ENCODE measurements at regions not wholly inside any gene's neighbourhood (a gene's known extent, or its start where the extent isn't known, plus 50 kb on each side); places are given as distances from the start of the nearest gene placed in this dataset.

DNA sequence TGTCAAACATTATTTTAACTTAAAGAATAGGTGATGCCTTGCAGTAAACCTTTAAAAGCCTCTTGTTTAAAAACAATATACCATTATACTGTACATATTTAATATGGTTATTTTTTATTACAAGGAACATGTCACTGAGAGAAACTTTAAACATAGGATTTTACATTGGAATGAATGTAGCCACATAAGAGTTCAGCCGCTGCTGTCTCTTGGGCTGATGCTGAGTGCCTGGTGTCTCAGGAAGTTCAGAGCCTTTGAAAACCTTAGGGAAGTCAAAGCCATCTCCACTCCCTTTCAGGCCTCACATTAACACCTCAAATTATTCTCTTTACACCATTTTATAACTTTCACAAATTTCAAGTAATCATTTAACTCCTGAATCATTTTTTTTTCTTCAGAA, 93.5 kb upstream of the DKK2 start:
- ChIA-PET POLR2A (no interaction called here), CTCF (no interaction called here)
- H3K4me1 Mint-ChIP-seq: no peaks in the 10 kb centered on the region
- DNase-seq: no peak
- no peak overlapping the region for H3K4me3 Mint-ChIP-seq
- no peaks in the 10 kb centered on the region for H3K9me3 Mint-ChIP-seq
- no peak overlapping the region for H3K27ac Mint-ChIP-seq
- no peaks in the 10 kb centered on the region for H3K36me3 Mint-ChIP-seq (ENCODE audit: low read depth)
- H3K27me3 Mint-ChIP-seq: no peaks in the 10 kb centered on the region

DNA sequence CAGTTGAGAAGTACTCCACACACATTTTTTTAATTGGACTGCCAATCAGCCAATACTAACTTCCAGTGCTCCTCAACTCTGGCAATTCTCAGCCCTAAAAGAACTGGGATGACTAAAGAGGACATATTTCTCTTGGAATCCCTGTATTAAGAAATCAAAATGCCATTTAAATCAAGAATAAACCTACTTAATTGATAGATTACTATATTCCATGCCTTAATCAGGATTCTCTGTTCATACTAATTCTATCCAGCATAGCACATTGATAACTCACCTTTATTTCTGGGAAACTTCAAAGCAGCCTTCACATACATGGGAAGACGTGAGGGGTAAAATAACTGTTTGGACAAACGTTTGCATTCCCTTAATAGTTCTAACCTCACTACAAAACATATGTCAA, 93.0 kb upstream of the DKK2 start:
- no peaks in the 10 kb centered on the region for H3K27me3 Mint-ChIP-seq
- H3K9me3 Mint-ChIP-seq: no peaks in the 10 kb centered on the region
- no peaks in the 10 kb centered on the region for H3K36me3 Mint-ChIP-seq (ENCODE audit: low read depth)
- H3K4me1 Mint-ChIP-seq: no peaks in the 10 kb centered on the region
- no peak overlapping the region for H3K4me3 Mint-ChIP-seq
- ChIA-PET CTCF (no interaction called here), POLR2A (no interaction called here)
- no peak for DNase-seq
- no peak overlapping the region for H3K27ac Mint-ChIP-seq

DNA sequence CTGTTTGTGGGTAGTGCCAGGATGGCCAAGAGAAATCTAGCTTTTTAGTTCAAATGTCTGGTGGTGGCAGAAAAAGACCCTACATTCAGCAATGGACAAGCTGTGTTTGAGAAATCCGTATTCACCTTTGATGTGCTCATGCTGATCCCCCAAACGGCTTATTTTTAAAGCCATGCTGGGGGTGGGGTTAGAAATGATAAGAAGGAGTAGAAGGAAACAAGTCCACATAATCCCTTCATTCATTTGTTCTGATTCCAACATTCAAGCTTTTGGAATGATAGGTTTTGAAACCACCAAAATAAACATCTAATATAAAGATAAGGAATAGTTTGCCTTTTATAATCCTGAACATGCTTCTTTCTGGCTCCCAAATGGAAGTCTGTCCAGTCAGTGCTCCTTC, 92.0 kb upstream of the DKK2 start:
- POLR2A ChIA-PET: no interaction called here
- Mint-ChIP-seq H3K27me3 (no peaks in the 10 kb centered on the region), H3K9me3 (no peaks in the 10 kb centered on the region), H3K27ac (no peak overlapping the region), H3K36me3 (ENCODE audit: low read depth) (no peaks in the 10 kb centered on the region), H3K4me3 (no peak overlapping the region), H3K4me1 (no peaks in the 10 kb centered on the region)
- CTCF ChIA-PET: no interaction called here
- DNase-seq: no peak

DNA sequence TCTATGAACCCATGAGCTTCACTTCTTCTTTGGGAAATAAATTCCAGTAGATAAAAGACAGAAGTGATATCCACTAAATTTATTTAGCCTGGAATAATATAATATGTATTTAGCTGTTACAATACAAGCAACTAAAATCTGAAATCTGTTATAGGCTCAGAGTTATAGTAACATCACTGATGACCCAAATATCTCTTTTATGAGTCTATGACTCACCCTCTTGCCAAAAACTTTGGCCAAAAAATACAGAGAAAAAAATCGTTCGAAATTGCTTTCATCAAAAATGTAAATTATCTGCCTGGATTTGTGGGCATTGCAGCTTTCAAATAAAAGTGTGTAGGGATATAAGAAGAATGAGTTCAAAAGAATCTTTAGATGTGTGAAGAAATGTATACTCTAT, 89.4 kb upstream of the DKK2 start:
- Mint-ChIP-seq H3K27me3 (no peaks in the 10 kb centered on the region), H3K27ac (no peak overlapping the region), H3K4me1 (no peaks in the 10 kb centered on the region), H3K36me3 (ENCODE audit: low read depth) (no peaks in the 10 kb centered on the region), H3K4me3 (no peak overlapping the region), H3K9me3 (no peaks in the 10 kb centered on the region)
- no peak for DNase-seq
- ChIA-PET CTCF (no interaction called here), POLR2A (no interaction called here)

DNA sequence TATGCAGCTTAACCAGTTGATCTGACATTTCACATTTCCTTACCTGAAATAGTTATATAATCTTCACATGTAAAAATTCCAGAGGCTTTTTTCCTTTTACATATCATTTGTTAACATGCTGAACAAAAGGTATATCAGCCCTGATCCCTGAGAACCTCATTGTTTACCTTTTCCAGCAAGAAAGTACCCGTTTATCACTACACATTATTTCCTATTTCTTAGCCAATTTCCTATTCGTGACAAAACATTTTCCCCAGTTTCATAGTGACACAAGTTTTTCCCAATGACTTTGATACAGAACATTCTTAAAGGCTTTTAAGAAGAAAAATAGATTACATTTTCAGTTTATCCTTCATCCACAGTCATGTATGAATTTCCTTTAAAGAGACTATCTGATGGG, 86.6 kb upstream of the DKK2 start:
- CTCF ChIA-PET: no interaction called here

GRCh38 chr4:107120661-107121060, 84.5 kb upstream of the DKK2 start:
- H3K27ac Mint-ChIP-seq: no peak overlapping the region
- H3K9me3 Mint-ChIP-seq: no peaks in the 10 kb centered on the region
- no peak overlapping the region for H3K4me3 Mint-ChIP-seq
- POLR2A ChIA-PET: no interaction called here
- H3K4me1 Mint-ChIP-seq: no peaks in the 10 kb centered on the region
- H3K36me3 Mint-ChIP-seq (ENCODE audit: low read depth): no peaks in the 10 kb centered on the region
- CTCF ChIA-PET: interaction anchor here (0.7 kb wide), 1 partner anchor 395 kb away, joined by 3 read pairs; no protein-coding TSS in a partner anchor
- no peaks in the 10 kb centered on the region for H3K27me3 Mint-ChIP-seq
- no peak for DNase-seq

More for the DNA sequence above, 86.6 kb upstream of the DKK2 start:
- Mint-ChIP-seq H3K4me1 (no peaks in the 10 kb centered on the region), H3K27me3 (no peaks in the 10 kb centered on the region), H3K36me3 (ENCODE audit: low read depth) (no peaks in the 10 kb centered on the region), H3K27ac (no peak overlapping the region), H3K4me3 (no peak overlapping the region), H3K9me3 (no peaks in the 10 kb centered on the region)
- no peak for DNase-seq
- POLR2A ChIA-PET: no interaction called here

GRCh38 chr4:107117726-107118125, 81.6 kb upstream of the DKK2 start:
- CTCF ChIA-PET: no interaction called here
- DNase-seq: no peak
- no peak overlapping the region for H3K4me3 Mint-ChIP-seq
- no peaks in the 10 kb centered on the region for H3K9me3 Mint-ChIP-seq
- no peaks in the 10 kb centered on the region for H3K27me3 Mint-ChIP-seq
- no peak overlapping the region for H3K27ac Mint-ChIP-seq
- no peaks in the 10 kb centered on the region for H3K36me3 Mint-ChIP-seq (ENCODE audit: low read depth)
- no peaks in the 10 kb centered on the region for H3K4me1 Mint-ChIP-seq
- POLR2A ChIA-PET: no interaction called here

DNA sequence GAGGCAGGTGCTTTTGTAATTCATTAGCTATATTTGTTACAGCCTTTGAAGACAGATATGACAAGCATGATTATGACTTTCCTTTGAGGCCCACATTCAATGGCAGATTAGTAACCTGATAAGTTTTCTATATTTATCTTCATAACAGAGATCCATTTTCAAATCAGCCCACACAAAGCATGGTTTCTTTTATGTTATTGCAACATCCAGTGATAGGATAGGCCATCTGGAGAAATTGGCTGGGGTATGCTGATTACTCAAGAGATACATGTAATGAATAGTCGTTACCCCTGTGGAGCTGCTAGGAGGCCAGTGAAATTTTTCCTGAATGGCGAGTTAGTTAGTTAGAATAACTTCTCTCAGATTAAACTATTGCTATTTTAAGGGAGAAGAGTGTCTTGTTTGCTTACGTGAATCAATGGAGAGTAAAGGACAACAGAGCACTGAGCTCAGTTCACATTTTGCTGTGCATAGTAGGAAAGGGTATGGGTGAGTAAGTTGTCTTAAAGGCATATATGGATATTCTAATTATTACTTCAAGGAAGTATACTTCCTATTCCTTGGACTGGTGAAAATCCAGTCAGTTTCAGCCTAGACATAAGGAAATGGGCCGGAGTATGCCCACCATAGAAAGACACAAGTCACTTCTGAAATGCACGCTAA, 79.2 kb upstream of the DKK2 start:
- Mint-ChIP-seq H3K4me1 (no peaks in the 10 kb centered on the region), H3K36me3 (ENCODE audit: low read depth) (no peaks in the 10 kb centered on the region)
- CTCF ChIA-PET: no interaction called here

GRCh38 chr4:107114059-107114458, 77.9 kb upstream of the DKK2 start:
- Mint-ChIP-seq H3K9me3 (peaks cover 3% of the 10 kb centered on the region), H3K4me3 (no peak overlapping the region), H3K36me3 (ENCODE audit: low read depth) (no peaks in the 10 kb centered on the region), H3K27ac (no peak overlapping the region), H3K27me3 (no peaks in the 10 kb centered on the region), H3K4me1 (no peaks in the 10 kb centered on the region)
- ChIA-PET POLR2A (no interaction called here), CTCF (no interaction called here)
- no peak for DNase-seq

More for the DNA sequence above, 79.2 kb upstream of the DKK2 start:
- H3K27me3 Mint-ChIP-seq: no peaks in the 10 kb centered on the region
- POLR2A ChIA-PET: no interaction called here
- H3K9me3 Mint-ChIP-seq: peaks cover 3% of the 10 kb centered on the region
- H3K27ac Mint-ChIP-seq: no peak overlapping the region
- H3K4me3 Mint-ChIP-seq: no peak overlapping the region
- DNase-seq: no peak

DNA sequence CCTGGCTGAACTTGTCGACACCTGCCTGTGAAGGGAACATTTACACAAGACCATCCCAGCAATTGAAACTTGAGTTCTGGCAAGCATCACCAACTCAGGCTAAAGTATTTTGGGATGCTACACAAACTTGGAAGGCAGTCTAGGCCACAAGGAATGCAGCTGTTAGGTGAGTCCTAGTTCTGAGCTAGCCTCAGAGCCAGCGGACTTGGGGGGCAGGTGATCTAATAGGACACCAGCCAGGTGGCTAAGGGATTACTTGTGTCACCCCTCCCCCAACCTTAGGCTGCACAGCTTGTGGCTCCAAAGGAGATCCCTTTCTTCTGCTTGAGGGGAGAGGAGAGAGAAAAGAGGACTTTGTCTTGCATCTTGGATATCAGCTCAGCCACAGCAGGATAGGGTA, 62.3 kb upstream of the DKK2 start:
- Mint-ChIP-seq H3K4me1 (no peaks in the 10 kb centered on the region), H3K9me3 (no peaks in the 10 kb centered on the region), H3K27me3 (no peaks in the 10 kb centered on the region), H3K36me3 (ENCODE audit: low read depth) (no peaks in the 10 kb centered on the region), H3K4me3 (no peak overlapping the region), H3K27ac (no peak overlapping the region)
- ChIA-PET POLR2A (no interaction called here), CTCF (no interaction called here)
- DNase-seq: no peak

DNA sequence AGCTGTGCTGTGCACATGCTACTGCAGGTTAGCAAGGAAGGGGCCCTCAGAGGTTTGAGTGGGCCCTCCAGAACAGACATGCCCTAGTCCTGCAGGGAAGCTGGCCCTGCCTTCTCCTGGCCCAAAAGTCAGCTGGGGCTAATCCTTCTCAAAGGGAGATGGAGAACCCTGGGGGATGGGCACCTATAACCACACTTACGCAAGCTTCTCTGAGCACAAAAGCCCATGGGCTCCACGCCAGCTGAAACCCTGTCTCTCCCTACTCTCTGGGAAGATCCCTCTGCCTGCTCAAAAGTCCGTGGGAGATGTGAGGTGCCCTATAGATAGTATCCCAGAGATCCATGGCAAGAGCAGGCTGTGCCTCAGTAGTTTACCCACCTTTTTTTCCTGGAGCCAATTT, 58.9 kb upstream of the DKK2 start:
- DNase-seq: no peak
- Mint-ChIP-seq H3K9me3 (no peaks in the 10 kb centered on the region), H3K4me3 (no peak overlapping the region), H3K27me3 (no peaks in the 10 kb centered on the region), H3K4me1 (no peaks in the 10 kb centered on the region), H3K36me3 (ENCODE audit: low read depth) (no peaks in the 10 kb centered on the region), H3K27ac (no peak overlapping the region)
- POLR2A ChIA-PET: no interaction called here
- CTCF ChIA-PET: no interaction called here

DNA sequence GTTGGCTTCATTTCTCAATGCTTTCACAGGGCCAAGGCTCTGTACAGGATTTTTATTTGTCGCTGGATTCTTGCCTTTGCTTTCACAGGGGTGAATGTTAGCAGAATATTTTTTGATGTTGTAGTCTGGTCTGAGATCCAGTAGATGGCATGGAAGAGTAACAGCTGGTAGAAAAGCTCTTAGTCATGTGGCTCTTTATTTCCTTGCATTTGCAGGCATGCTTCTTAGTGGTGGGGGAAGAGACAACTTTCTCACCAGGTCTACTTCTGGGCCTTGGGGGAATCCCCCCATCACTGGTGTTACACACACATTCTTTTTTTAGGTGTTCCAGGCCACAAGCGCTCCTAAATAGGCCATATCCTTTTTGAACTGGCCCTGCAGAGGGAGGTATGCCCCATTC, 58.2 kb upstream of the DKK2 start:
- Mint-ChIP-seq H3K27ac (no peak overlapping the region), H3K9me3 (no peaks in the 10 kb centered on the region), H3K27me3 (no peaks in the 10 kb centered on the region), H3K4me1 (no peaks in the 10 kb centered on the region), H3K4me3 (no peak overlapping the region), H3K36me3 (ENCODE audit: low read depth) (no peaks in the 10 kb centered on the region)
- ChIA-PET POLR2A (no interaction called here), CTCF (no interaction called here)
- DNase-seq: no peak

Measured in activated CD4-positive, alpha-beta memory T cell treated with anti-CD3 and anti-CD28 coated beads, Interleukin-2, amount 10 ng/mL, durations not matched to agents 7 days and 5 days (primary cell).